NCI-H446 (cell line): ENCODE measurements at regions not wholly inside any gene's neighbourhood (a gene's known extent, or its start where the extent isn't known, plus 50 kb on each side); places are given as distances from the start of the nearest gene placed in this dataset.

ENCODE experiments used
- DNase-seq, 2 experiments: peaks; one replicate each; lab custom pipeline; 2025; lab: John Stamatoyannopoulos, UW

DNA sequence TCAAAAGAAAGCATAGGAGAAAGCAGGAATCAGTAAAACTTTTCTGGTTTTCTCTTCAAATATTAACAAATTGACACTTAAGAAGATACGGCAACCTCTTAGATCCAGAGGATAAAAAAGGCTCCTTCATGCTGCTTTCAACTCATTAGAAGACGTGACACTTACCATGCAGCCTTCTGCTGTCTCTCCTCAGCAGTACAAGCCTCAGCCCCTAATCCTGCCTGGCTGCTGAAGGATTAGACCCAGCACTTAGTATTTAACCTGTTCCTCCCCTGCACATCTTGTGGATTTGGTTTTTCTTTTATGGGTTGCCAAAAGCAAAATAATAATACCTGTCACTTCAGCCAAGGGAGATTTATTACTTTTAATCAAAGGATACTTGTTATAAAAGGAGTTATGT is 108.4 kb downstream of the LYZL1 start:
- no peak for DNase-seq

DNA sequence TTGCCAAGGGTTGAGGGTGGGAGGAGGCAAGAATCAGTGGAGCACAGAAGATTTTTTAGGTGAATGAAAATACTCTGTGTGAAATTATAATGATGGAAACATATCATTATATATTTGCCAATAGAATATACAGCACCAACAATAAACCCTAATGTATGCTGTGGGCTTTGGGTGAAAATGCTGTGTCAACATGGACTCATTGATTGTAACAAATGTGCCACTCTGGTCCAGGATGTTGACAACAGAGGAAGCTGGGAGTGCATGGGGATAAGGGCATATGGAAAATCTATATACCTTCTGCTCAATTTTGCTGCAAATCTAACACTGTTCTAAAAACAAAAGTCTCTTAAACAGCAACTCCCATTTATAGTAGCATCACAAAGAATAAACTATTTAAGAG is 114.3 kb downstream of the LYZL1 start:
- DNase-seq: no peak

DNA sequence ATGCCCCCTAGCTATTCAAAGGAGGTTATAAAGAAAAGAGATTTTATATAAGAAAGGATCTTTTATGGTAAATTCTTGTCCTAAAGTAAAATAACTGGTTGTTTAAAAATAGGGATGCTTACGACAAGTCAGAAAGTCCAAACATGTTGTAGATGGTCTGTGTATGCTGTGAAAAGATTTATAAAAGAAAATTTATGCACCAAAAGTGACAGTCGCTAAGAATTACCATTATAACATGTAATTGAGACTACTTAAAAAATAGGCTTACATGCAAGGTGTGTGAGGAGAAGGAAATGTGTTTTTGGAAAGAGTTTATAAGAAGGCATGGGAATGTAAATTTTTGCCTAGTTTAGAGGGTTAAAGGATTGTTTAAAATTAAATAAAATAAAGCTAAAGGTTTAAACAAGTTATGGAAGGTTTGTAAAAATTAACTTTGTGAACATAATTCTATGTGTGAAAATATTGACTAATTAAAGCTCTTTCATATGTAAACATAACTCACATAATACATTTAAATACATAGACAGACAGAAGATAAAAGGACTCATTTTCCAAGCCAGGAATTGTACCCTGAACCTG is 118.5 kb downstream of the LYZL1 start:
- DNase-seq: no peak
